Effector memory CD8-positive, alpha-beta T cell (primary cell): ENCODE measurements at regions not wholly inside any gene's neighbourhood (a gene's known extent, or its start where the extent isn't known, plus 50 kb on each side); places are given as distances from the start of the nearest gene placed in this dataset.
"Not testable (repeated sequence)": the region's sequence is repeated elsewhere in the genome, so short reads cannot be mapped to it uniquely, and the experiment has no call there.

Source experiments
- ATAC-seq: fragments of 150-1000 bp; cut with Tn5 transposase; replicated peaks from 2 replicates; pipeline ENCODE4 v1.10.0; 2021; ENCODE audit warnings: mild to moderate bottlenecking, moderate library complexity
- DNase-seq, 3 experiments: peaks; one replicate each; pipeline ENCODE4 v3.0.0; 2021
- H3K27ac Mint-ChIP-seq, 2 donors: one replicate each; pipeline ENCODE4 v1.8.0; 2022; ENCODE audit warnings: mild to moderate bottlenecking in 2 of 2, mixed read lengths in 2 of 2, moderate library complexity in 2 of 2
- H3K27me3 Mint-ChIP-seq, 2 donors: one replicate each; pipeline ENCODE4 v1.8.0; 2022; ENCODE audit warnings: mixed read lengths in 2 of 2
- H3K36me3 Mint-ChIP-seq: one replicate; pipeline ENCODE4 v1.8.0; 2022; ENCODE audit warnings: mild to moderate bottlenecking, moderate library complexity, mixed read lengths; ENCODE audit not compliant: insufficient read depth
- H3K4me1 Mint-ChIP-seq, 2 donors: one replicate each; pipeline ENCODE4 v1.8.0; 2022; ENCODE audit warnings: low read depth in 2 of 2, mixed read lengths in 2 of 2
- H3K4me3 Mint-ChIP-seq, 2 donors: one replicate each; pipeline ENCODE4 v1.8.0; 2022; ENCODE audit warnings: mild to moderate bottlenecking in 2 of 2, mixed read lengths in 2 of 2, moderate library complexity in 2 of 2
- H3K9me3 Mint-ChIP-seq, 2 donors: one replicate each; pipeline ENCODE4 v1.8.0; 2022; ENCODE audit warnings: mixed read lengths in 2 of 2

DNA sequence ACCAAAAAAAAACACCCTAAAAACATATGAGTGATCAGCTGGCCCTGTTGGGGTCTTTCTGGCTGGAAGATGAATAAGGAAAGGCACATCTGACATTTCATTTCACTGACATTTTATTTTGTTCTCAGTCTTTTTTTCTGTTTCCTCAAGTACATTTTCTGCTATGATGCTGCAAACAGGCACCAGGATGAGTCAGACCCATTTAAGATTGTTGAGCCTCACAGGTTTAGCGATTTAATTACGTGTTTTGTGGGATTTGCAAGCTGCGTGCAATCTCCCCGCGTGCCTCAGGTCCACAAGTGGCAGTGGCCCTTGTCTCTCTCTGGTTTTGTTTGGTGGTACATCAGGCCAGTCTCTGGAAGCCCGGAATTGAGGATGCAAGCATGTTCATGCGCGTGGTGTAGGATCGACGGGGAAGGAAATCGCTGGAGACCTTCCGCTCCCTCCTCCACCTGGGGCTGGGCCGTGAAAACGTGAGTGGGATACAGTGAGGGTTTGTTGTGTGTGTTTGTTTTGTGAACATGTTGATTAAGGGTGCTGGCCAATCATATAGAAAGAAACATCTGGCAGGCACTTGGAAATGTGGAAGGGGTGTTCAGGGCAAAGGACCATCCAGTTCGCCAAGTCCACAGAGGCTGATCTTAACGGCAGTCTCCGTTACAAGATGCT, 120.2 kb upstream of the ZNF516 start:
- peaks cover 44 to 53% of the 10 kb centered on the region in 2 donors for H3K27me3 Mint-ChIP-seq
- no peak overlapping the region for H3K27ac Mint-ChIP-seq
- no peaks in the 10 kb centered on the region for H3K36me3 Mint-ChIP-seq
- no peak overlapping the region for H3K4me3 Mint-ChIP-seq
- H3K4me1 Mint-ChIP-seq, result peaks cover 0 to under 1% of the 10 kb centered on the region in 2 donors
- peaks cover 0 to 2% of the 10 kb centered on the region in 2 donors for H3K9me3 Mint-ChIP-seq
- no peak for DNase-seq
- no peak for ATAC-seq

DNA sequence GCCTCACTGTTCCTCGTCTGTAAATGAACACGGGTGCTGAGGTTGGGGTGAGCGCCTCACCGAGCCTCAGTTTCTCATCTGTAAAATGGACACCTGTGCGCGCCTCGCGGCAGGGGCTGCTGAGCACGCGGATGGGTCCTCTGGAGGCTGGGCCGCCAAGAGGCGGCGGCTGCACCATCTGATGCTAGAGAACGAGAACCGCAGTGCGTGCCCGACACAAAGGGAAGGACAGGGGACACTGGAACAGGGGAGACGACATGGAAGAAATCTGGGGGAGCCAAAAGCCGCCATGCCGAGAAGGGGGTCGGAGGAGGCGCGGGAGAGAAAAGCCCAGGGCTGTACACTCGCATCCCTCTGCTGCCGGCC, 118.7 kb upstream of the ZNF516 start:
- Mint-ChIP-seq H3K4me1 (no peaks in the 10 kb centered on the region), H3K4me3 (no peak overlapping the region), H3K27me3 (peaks cover 32 to 38% of the 10 kb centered on the region in 2 donors), H3K36me3 (no peaks in the 10 kb centered on the region), H3K27ac (no peak overlapping the region), H3K9me3 (peaks cover 0 to 2% of the 10 kb centered on the region in 2 donors)
- DNase-seq (no peak), ATAC-seq (no peak)

GRCh38 chr18:76613053-76613754, 118.2 kb upstream of the ZNF516 start:
- Mint-ChIP-seq H3K9me3 (peaks cover 0 to 2% of the 10 kb centered on the region in 2 donors), H3K4me3 (no peak overlapping the region), H3K36me3 (no peaks in the 10 kb centered on the region), H3K4me1 (no peaks in the 10 kb centered on the region), H3K27me3 (peaks cover 26 to 33% of the 10 kb centered on the region in 2 donors), H3K27ac (no peak overlapping the region)
- ATAC-seq (no peak), DNase-seq (no peak)

- not testable (repeated sequence) for H3K27ac Mint-ChIP-seq
Observed at GRCh38 chr18:76611750-76612045, 116.7 kb upstream of the ZNF516 start.

DNA sequence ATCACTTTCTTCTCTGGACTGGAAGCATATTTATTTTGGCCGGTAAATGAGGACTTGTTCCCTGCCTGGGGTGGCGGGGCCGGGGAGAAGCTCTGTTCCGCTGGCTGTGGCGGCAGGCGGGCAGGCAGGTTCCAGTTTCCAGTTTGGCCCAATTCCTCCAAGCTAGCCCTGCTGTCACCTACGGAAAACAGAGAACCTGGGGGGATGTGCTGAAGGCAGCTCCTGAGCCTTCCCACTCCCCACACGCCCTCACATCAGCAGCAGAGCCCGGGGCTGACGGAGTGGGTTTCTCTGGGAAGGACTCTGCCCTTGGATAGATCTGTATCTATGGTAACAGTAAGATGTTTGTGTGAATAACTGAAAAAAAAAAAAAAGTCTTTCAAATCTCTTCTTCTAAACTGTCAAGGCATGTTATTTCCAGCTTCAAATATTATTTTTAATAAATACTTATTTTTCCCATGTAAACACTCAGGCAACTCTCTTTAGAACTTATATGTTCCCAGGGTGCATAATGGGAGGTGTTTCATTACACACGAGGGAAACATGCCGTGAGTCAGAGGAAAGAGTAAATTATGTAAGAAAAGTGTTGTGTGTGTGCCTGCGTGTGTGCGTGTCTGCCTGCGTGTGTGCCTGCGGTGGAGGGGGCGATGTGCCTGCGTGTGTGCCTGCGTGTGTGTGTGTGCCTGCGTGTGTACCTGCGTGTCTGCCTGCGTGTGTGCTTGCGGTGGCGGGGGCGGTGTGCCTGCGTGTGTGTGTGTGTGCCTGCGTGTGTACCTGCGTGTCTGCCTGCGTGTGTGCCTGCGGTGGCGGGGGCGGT, 116.1 kb upstream of the ZNF516 start:
- Mint-ChIP-seq H3K36me3 (no peaks in the 10 kb centered on the region), H3K27me3 (peaks cover 16 to 20% of the 10 kb centered on the region in 2 donors), H3K4me1 (no peaks in the 10 kb centered on the region), H3K27ac (no peak overlapping the region), H3K4me3 (no peak overlapping the region), H3K9me3 (peaks cover 0 to 2% of the 10 kb centered on the region in 2 donors)
- DNase-seq, result no peak
- no peak for ATAC-seq

More at GRCh38 chr18:76611750-76612045, 116.7 kb upstream of the ZNF516 start:
- not testable (repeated sequence) for H3K4me3 Mint-ChIP-seq, H3K9me3 Mint-ChIP-seq, H3K36me3 Mint-ChIP-seq, DNase-seq, H3K4me1 Mint-ChIP-seq, ATAC-seq
- peaks cover 16 to 20% of the 10 kb centered on the region in 2 donors for H3K27me3 Mint-ChIP-seq

DNA sequence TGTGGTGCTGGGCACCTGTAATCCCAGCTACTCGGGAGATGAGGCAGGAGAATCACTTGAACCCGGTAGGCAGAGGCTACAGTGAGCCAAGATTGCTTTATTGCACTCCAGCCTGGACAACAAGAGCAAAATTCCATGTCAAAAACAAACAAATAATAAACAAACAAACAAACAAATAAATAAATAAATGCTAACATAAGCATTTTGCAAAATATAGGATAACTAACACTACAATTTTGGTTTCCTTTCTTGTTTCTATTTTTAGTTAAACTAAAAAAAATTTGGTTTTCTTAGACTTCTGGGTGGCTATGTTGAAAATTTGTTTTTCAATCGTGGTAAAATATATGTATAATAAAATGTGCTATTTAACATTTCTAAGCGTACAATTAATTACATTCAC, 115.0 kb upstream of the ZNF516 start:
- peaks cover 7 to 9% of the 10 kb centered on the region in 2 donors for H3K27me3 Mint-ChIP-seq
- ATAC-seq (no peak), DNase-seq (no peak)
- no peak overlapping the region for H3K4me3 Mint-ChIP-seq
- H3K27ac Mint-ChIP-seq, result no peak overlapping the region
- no peaks in the 10 kb centered on the region for H3K4me1 Mint-ChIP-seq
- H3K36me3 Mint-ChIP-seq, result no peaks in the 10 kb centered on the region
- H3K9me3 Mint-ChIP-seq, result peaks cover 0 to 2% of the 10 kb centered on the region in 2 donors

DNA sequence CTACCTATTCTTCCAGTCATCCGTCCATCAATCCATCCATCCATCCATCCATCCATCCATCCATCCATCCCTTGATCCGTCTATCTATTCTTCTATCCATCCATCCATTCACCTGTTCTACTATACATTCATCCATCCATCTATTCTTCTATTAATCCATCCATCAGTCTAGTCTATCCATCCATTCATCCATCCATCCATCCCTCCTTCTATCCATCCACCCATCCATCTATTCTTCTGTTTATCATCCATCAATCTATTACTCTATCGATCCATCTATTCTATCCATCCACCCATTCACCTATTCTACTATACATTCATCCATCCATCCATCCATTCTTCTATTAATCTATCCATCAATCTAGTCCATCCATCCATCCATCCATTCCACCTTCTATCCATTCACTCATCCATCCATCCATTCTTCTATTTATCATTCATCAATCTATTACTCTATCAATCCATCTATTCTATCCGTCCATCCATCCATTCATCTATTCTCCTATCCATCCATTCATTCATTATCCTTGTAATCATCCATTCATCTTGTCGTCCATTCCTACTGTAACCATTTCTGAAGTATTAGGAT, 110.4 kb upstream of the ZNF516 start:
- Mint-ChIP-seq H3K4me1 (no peaks in the 10 kb centered on the region), H3K27me3 (no peaks in the 10 kb centered on the region), H3K36me3 (no peaks in the 10 kb centered on the region), H3K27ac (no peak overlapping the region), H3K4me3 (no peak overlapping the region), H3K9me3 (no peaks in the 10 kb centered on the region)
- DNase-seq (no peak), ATAC-seq (no peak)

DNA sequence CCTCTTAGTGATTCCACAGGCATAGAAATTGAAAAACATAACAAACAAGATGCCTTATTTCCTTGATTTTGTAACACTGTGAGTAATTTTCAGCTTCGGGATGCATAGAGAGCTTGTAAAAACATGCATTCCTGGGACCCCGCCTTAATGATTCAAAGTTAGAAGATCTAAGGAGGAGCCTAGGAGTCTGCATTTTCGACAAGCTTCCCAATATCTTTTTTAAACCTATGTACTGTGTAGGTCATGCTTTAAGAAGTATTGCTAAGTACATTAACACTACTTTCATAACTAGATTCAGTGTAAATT, 109.8 kb upstream of the ZNF516 start:
- DNase-seq (no peak), ATAC-seq (no peak)
- Mint-ChIP-seq H3K4me3 (no peak overlapping the region), H3K36me3 (no peaks in the 10 kb centered on the region), H3K27me3 (no peaks in the 10 kb centered on the region), H3K27ac (no peak overlapping the region), H3K4me1 (no peaks in the 10 kb centered on the region), H3K9me3 (no peaks in the 10 kb centered on the region)

DNA sequence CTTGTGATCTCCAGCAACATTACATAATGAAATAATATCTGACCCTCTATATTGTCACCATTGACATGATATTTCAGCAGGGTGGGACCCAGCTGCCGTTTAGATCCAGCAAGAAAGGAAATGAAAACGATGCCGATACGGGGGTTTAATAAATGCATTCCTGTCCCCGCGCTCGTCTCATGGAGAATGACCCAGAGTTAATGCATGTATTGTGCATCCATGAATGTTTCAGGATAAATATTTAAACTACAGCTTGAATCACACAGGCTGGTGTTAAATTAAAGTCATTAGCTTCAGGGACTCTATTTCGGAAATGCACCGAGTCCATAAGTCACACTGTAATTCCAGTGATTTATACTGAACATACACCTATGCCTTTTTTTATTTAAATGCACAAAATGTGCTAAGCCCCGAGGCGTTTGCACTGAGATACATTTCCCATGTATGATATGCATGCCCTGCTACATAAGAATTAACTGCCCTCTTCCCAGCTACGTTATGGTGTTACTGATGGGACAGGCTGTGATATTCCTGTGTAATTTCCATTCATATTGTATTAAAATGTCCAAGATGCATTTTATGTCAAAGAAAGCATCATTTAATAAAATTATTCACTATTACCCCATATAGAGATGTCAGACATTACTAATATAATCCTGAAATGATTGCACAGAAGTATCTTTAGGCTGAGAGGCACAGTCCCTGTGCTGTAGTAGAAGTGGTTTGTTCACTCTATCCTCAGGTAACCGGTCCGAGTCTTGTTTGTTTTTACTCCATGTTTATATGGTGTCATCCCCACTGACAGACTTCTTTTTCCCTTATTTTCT, 109.3 kb upstream of the ZNF516 start:
- Mint-ChIP-seq H3K9me3 (no peaks in the 10 kb centered on the region), H3K4me1 (no peaks in the 10 kb centered on the region), H3K27ac (no peak overlapping the region), H3K4me3 (no peak overlapping the region), H3K36me3 (no peaks in the 10 kb centered on the region), H3K27me3 (peaks cover 0 to 2% of the 10 kb centered on the region in 2 donors)
- ATAC-seq (no peak), DNase-seq (no peak)

- Mint-ChIP-seq H3K27ac (no peak overlapping the region), H3K9me3 (no peaks in the 10 kb centered on the region), H3K4me1 (peaks cover 0 to 6% of the 10 kb centered on the region in 2 donors), H3K36me3 (peaks cover 3% of the 10 kb centered on the region), H3K4me3 (no peak overlapping the region), H3K27me3 (peaks cover 0 to 8% of the 10 kb centered on the region in 2 donors)
- DNase-seq (no peak), ATAC-seq (no peak)
Observed at GRCh38 chr18:76602191-76602590, 107.1 kb upstream of the ZNF516 start.

DNA sequence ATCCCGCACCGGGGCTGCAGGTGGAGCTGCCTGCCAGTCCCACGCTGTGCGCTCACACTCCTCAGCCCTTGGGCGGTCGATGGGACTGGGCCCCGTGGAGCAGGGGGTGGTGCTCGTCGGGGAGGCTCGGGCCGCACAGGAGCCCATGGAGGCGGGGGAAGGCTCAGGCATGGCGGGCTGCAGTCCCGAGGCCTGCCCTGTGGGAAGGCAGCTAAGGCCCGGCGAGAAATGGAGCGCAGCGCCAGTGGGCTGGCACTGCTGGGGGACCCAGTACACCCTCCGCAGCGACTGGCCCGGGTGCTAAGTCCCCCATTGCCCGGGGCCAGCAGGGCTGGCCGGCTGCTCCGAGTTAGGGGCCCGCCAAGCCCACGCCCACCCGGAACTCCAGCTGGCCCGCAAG, 105.0 kb upstream of the ZNF516 start:
- H3K27ac Mint-ChIP-seq, ATAC-seq, DNase-seq, H3K9me3 Mint-ChIP-seq, H3K36me3 Mint-ChIP-seq, H3K4me1 Mint-ChIP-seq, H3K4me3 Mint-ChIP-seq: not testable (repeated sequence)
- peaks cover 2 to 12% of the 10 kb centered on the region in 2 donors for H3K27me3 Mint-ChIP-seq

- no peak for DNase-seq
- Mint-ChIP-seq H3K9me3 (no peaks in the 10 kb centered on the region), H3K4me1 (peaks cover 0 to 6% of the 10 kb centered on the region in 2 donors), H3K4me3 (no peak overlapping the region), H3K27me3 (peaks cover 35 to 56% of the 10 kb centered on the region in 2 donors), H3K36me3 (peaks cover 6% of the 10 kb centered on the region), H3K27ac (no peak overlapping the region)
- no peak for ATAC-seq
Observed at GRCh38 chr18:76594966-76595365, 99.9 kb upstream of the ZNF516 start.

DNA sequence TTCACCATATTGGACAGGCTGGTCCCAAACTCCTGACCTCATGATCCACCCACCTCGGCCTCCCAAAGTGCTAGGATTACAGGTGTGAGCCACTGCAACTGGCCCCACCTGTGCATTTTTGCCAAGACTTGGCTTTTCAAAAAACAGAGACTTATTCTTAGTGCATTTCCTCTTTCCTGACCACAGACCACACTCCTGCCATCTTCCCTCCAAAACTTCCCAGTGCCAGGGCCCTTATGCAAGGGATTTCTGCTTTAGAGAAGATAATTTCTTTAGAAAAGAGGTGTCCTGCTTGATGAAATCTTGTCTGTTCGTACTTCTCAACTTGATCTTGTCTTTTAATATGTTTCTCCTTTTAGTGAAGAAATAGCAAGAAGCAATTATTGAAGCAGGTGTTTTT, 98.8 kb upstream of the ZNF516 start:
- peaks cover 3% of the 10 kb centered on the region for H3K36me3 Mint-ChIP-seq
- ATAC-seq (no peak), DNase-seq (no peak)
- no peak overlapping the region for H3K27ac Mint-ChIP-seq
- peaks cover 0 to 4% of the 10 kb centered on the region in 2 donors for H3K4me1 Mint-ChIP-seq
- H3K9me3 Mint-ChIP-seq, result no peaks in the 10 kb centered on the region
- no peak overlapping the region for H3K4me3 Mint-ChIP-seq
- peaks cover 36 to 61% of the 10 kb centered on the region in 2 donors for H3K27me3 Mint-ChIP-seq
